ENCODE measurements at regions not wholly inside any gene's neighbourhood (a gene's known extent, or its start where the extent isn't known, plus 50 kb on each side); places are given as distances from the start of the nearest gene placed in this dataset.

DNA sequence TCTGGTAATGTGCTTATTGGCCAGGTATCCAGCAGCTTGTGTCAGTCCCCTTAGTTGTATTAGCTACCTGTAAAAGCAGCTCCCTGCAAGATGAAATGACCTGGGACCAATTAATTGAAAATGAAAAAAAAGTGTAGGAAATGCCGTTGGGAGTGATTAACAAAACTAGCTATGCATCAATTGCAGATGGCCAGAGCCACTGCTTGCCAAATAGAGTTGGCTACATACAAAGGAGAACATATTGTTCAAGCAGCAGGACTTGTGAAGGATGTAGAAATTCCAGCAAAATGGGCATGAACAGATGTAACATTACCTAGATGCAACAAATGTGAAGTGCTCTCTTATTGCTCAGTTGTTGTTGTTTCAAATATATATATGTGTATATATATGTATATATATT is 300.5 kb downstream of the PCDH17 start:
- no peak for ATAC-seq
- no peak for TF ChIP-seq OSR1 (CRISPR knock-in tag; IDR thresholded peaks at IDR 0.05)
- no peak for TF ChIP-seq TOX (CRISPR knock-in tag; IDR thresholded peaks at IDR 0.05; ENCODE audit: borderline replicate concordance)
- TF ChIP-seq, protein P1, sequence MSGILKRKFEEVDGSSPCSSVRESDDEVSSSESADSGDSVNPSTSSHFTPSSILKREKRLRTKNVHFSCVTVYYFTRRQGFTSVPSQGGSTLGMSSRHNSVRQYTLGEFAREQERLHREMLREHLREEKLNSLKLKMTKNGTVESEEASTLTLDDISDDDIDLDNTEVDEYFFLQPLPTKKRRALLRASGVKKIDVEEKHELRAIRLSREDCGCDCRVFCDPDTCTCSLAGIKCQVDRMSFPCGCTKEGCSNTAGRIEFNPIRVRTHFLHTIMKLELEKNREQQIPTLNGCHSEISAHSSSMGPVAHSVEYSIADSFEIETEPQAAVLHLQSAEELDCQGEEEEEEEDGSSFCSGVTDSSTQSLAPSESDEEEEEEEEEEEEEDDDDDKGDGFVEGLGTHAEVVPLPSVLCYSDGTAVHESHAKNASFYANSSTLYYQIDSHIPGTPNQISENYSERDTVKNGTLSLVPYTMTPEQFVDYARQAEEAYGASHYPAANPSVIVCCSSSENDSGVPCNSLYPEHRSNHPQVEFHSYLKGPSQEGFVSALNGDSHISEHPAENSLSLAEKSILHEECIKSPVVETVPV (CRISPR knock-in tag; IDR thresholded peaks at IDR 0.05): no peak
- TF ChIP-seq, protein P2, sequence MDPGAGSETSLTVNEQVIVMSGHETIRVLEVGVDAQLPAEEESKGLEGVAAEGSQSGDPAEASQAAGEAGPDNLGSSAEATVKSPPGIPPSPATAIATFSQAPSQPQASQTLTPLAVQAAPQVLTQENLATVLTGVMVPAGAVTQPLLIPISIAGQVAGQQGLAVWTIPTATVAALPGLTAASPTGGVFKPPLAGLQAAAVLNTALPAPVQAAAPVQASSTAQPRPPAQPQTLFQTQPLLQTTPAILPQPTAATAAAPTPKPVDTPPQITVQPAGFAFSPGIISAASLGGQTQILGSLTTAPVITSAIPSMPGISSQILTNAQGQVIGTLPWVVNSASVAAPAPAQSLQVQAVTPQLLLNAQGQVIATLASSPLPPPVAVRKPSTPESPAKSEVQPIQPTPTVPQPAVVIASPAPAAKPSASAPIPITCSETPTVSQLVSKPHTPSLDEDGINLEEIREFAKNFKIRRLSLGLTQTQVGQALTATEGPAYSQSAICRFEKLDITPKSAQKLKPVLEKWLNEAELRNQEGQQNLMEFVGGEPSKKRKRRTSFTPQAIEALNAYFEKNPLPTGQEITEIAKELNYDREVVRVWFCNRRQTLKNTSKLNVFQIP (CRISPR knock-in tag; IDR thresholded peaks at IDR 0.05; ENCODE audit: borderline replicate concordance, low read depth): no peak
- TF ChIP-seq ZNF70 (CRISPR knock-in tag; IDR thresholded peaks at IDR 0.05): no peak
- no peak for TF ChIP-seq CSDC2 (CRISPR knock-in tag; IDR thresholded peaks at IDR 0.05)
- TF ChIP-seq, protein P3, sequence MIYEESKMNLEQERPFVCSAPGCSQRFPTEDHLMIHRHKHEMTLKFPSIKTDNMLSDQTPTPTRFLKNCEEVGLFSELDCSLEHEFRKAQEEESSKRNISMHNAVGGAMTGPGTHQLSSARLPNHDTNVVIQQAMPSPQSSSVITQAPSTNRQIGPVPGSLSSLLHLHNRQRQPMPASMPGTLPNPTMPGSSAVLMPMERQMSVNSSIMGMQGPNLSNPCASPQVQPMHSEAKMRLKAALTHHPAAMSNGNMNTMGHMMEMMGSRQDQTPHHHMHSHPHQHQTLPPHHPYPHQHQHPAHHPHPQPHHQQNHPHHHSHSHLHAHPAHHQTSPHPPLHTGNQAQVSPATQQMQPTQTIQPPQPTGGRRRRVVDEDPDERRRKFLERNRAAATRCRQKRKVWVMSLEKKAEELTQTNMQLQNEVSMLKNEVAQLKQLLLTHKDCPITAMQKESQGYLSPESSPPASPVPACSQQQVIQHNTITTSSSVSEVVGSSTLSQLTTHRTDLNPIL (CRISPR knock-in tag; IDR thresholded peaks at IDR 0.05; ENCODE audit: low read depth): no peak
- no peak for TF ChIP-seq ZFP3 (CRISPR knock-in tag; IDR thresholded peaks at IDR 0.05)
- TF ChIP-seq GLIS3 (CRISPR knock-in tag; IDR thresholded peaks at IDR 0.05): no peak
- no peak for TF ChIP-seq ZFP30 (CRISPR knock-in tag; IDR thresholded peaks at IDR 0.05)
- TF ChIP-seq ZNF8 (CRISPR knock-in tag; IDR thresholded peaks at IDR 0.05): no peak
- no peak for TF ChIP-seq BACH2 (CRISPR knock-in tag; IDR thresholded peaks at IDR 0.05; ENCODE audit: borderline replicate concordance)
- TF ChIP-seq ZNF565 (CRISPR knock-in tag; conservative IDR thresholded peaks at IDR 0.05; ENCODE audit: low read depth): no peak
- no peak for TF ChIP-seq ZC3H10 (CRISPR knock-in tag; IDR thresholded peaks at IDR 0.05)

DNA sequence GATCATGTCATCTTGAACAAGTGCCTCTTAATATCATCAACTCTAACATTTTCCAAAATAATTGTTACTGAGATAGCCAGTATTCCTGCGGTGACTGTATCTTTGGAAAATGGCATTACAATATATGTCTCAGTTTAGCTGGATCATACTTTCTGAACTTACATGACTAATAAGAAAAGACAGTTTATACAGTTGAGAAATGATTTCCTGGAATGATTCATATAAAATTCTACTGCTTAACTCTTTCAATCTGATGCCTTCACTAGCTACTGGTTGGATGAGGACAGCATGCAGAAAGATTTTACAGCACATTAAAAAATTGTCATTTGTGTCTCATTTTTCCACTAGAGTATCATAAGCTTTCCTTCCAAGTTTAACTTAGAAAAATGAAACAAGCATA is 302.1 kb downstream of the PCDH17 start:
- TF ChIP-seq CSDC2 (CRISPR knock-in tag; IDR thresholded peaks at IDR 0.05) (no peak), TCF4 (CRISPR knock-in tag; IDR thresholded peaks at IDR 0.05; ENCODE audit: borderline replicate concordance) (no peak), ARNTL (CRISPR knock-in tag; IDR thresholded peaks at IDR 0.05; ENCODE audit: borderline replicate concordance, low read depth) (no peak)
- no peak for ATAC-seq

DNA sequence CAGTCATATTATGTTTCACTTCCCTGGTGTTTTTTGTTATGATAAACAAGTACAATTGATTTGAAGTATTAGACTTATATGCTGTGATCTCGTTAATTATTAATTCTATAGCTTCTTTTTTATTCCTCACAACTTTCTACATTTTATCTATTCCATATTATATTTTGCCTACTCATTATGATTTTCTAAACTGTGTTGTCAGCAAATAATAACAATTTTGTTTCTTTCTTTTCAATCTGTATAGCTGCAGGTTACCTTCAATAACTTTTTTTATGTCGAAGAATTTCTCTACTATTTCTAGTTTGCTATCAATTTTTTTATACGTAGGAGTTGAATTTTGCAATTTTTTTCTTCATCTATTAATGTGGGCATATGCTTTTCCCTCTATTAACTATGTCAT is 304.4 kb downstream of the PCDH17 start:
- no peak for TF ChIP-seq ISL1 (CRISPR knock-in tag; IDR thresholded peaks at IDR 0.05)
- no peak for TF ChIP-seq PPARA (CRISPR knock-in tag; IDR thresholded peaks at IDR 0.05; ENCODE audit: borderline replicate concordance)
- no peak for TF ChIP-seq CSDC2 (CRISPR knock-in tag; IDR thresholded peaks at IDR 0.05)
- TF ChIP-seq, protein P4, sequence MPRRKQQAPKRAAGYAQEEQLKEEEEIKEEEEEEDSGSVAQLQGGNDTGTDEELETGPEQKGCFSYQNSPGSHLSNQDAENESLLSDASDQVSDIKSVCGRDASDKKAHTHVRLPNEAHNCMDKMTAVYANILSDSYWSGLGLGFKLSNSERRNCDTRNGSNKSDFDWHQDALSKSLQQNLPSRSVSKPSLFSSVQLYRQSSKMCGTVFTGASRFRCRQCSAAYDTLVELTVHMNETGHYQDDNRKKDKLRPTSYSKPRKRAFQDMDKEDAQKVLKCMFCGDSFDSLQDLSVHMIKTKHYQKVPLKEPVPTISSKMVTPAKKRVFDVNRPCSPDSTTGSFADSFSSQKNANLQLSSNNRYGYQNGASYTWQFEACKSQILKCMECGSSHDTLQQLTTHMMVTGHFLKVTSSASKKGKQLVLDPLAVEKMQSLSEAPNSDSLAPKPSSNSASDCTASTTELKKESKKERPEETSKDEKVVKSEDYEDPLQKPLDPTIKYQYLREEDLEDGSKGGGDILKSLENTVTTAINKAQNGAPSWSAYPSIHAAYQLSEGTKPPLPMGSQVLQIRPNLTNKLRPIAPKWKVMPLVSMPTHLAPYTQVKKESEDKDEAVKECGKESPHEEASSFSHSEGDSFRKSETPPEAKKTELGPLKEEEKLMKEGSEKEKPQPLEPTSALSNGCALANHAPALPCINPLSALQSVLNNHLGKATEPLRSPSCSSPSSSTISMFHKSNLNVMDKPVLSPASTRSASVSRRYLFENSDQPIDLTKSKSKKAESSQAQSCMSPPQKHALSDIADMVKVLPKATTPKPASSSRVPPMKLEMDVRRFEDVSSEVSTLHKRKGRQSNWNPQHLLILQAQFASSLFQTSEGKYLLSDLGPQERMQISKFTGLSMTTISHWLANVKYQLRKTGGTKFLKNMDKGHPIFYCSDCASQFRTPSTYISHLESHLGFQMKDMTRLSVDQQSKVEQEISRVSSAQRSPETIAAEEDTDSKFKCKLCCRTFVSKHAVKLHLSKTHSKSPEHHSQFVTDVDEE (CRISPR knock-in tag; IDR thresholded peaks at IDR 0.05): no peak
- no peak for TF ChIP-seq TCF4 (CRISPR knock-in tag; IDR thresholded peaks at IDR 0.05; ENCODE audit: borderline replicate concordance)
- TF ChIP-seq RARB (CRISPR knock-in tag; IDR thresholded peaks at IDR 0.05): no peak
- TF ChIP-seq ZNF70 (CRISPR knock-in tag; IDR thresholded peaks at IDR 0.05): no peak
- no peak for TF ChIP-seq GLIS3 (CRISPR knock-in tag; IDR thresholded peaks at IDR 0.05)
- TF ChIP-seq, protein P3 (CRISPR knock-in tag; IDR thresholded peaks at IDR 0.05; ENCODE audit: low read depth): no peak
- TF ChIP-seq, protein P2 (CRISPR knock-in tag; IDR thresholded peaks at IDR 0.05; ENCODE audit: borderline replicate concordance, low read depth): no peak
- TF ChIP-seq ARNTL (CRISPR knock-in tag; IDR thresholded peaks at IDR 0.05; ENCODE audit: borderline replicate concordance, low read depth): no peak
- no peak for ATAC-seq

Data from SK-N-SH treated with all-trans-retinoic acid at 6 μM for 48 hours (cell line).